ENCODE measurements at regions not wholly inside any gene's neighbourhood (a gene's known extent, or its start where the extent isn't known, plus 50 kb on each side); places are given as distances from the start of the nearest gene placed in this dataset.

DNA sequence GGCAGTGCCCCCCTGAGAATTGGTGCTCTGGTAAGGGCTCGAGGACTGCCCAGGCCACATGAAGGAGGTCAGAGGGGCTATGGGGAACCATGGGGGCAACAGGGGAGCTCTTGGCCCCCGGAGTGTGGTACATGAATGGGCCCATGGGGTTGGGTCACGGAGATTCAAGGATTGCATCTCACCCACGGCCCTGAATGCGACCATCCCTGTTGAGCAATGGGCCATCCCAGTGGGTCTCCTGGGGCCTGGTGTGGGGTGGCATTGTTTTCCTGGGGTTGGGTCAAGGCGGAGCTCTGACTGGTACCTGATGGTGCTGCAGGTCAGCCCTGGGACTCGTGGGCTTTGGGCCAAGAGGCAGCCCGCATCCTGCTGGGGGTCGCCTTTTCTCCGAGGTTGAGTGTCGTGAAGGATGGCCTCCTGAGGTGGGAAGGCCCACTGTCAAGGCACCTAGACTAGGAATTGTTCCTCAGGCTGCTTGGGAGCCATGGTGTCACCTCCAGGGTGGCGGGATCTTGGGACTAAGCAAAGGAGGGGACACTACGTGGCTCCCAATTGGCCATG lies 198.3 kb downstream of the UBE3A start:
- H3K36me3 Mint-ChIP-seq (ENCODE audit: insufficient read depth, unreplicated experiment) = no peaks in the 10 kb centered on the region
- intact Hi-C loops (cut with micrococcal nuclease; ENCODE audit: unreplicated experiment) = no loop called here
- POLR2A ChIA-PET = no interaction called here
- peak in 1 of 2 experiments; percentile 25 for DNase-seq
- H3K9me3 Mint-ChIP-seq (ENCODE audit: unreplicated experiment) = peaks cover 7% of the 10 kb centered on the region
- H3K4me1 Mint-ChIP-seq (ENCODE audit: low read depth, unreplicated experiment) = no peaks in the 10 kb centered on the region
- TF ChIP-seq, protein P1, sequence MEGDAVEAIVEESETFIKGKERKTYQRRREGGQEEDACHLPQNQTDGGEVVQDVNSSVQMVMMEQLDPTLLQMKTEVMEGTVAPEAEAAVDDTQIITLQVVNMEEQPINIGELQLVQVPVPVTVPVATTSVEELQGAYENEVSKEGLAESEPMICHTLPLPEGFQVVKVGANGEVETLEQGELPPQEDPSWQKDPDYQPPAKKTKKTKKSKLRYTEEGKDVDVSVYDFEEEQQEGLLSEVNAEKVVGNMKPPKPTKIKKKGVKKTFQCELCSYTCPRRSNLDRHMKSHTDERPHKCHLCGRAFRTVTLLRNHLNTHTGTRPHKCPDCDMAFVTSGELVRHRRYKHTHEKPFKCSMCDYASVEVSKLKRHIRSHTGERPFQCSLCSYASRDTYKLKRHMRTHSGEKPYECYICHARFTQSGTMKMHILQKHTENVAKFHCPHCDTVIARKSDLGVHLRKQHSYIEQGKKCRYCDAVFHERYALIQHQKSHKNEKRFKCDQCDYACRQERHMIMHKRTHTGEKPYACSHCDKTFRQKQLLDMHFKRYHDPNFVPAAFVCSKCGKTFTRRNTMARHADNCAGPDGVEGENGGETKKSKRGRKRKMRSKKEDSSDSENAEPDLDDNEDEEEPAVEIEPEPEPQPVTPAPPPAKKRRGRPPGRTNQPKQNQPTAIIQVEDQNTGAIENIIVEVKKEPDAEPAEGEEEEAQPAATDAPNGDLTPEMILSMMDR (IDR thresholded peaks at IDR 0.05; ENCODE audit: insufficient read depth in 1 of 2, low read depth in 1 of 2, low read length in 1 of 2, severe bottlenecking in 1 of 2, unreplicated experiment in 1 of 2) = no peak
- no peak overlapping the region for H3K4me3 Mint-ChIP-seq (ENCODE audit: unreplicated experiment)
- BruUV-seq (replicated peaks) = no TSS peak
- Histone ChIP-seq H3K36me3 (ENCODE audit: control insufficient read depth, insufficient read depth, low read length) (no peaks in the 10 kb centered on the region), H3K27me3 (replicated peaks; ENCODE audit: control insufficient read depth, insufficient read depth, low read length) (no peaks in the 10 kb centered on the region), H3K4me3 (ENCODE audit: low read depth, low read length) (no peak overlapping the region), H3K4me1 (no peaks in the 10 kb centered on the region), H3K9me3 (peaks cover 12% of the 10 kb centered on the region; the same call in 1 of the 2 replicates)
- no peak overlapping the region for H3K27ac Mint-ChIP-seq (ENCODE audit: unreplicated experiment)
- CTCF ChIA-PET = no interaction called here
- no peaks in the 10 kb centered on the region for H3K27me3 Mint-ChIP-seq (ENCODE audit: insufficient read depth, unreplicated experiment)

DNA sequence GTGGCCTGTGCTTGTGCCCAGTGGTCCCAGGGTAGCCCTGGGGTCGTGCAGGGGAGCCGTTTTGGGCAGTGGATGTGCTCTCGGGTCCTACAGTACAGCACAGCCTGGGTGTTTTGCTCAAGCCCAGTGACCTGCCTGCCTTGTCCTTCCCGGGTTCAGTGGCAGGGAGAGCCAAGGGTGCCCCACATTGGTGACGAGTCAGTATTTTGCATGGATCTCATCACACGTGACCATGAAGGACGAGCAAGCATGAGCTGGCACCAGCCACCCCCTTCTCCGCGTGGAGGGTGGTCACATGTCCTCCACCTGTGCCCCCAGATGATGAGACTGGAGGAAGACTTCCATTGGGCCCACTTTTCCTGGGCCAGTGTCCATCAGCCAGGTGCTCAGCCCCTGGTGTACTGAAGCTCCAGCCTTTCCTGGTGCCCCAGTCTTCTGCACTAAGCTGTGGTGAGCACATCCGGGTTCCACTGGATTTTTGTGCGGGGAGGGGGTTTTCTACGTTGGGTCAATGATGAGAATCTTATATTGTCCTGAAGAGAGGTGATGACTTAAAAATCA lies 197.5 kb downstream of the UBE3A start:
- Histone ChIP-seq H3K4me1 (no peaks in the 10 kb centered on the region), H3K9me3 (peaks cover 14% of the 10 kb centered on the region), H3K36me3 (ENCODE audit: control insufficient read depth, insufficient read depth, low read length) (no peaks in the 10 kb centered on the region), H3K27me3 (replicated peaks; ENCODE audit: control insufficient read depth, insufficient read depth, low read length) (no peaks in the 10 kb centered on the region), H3K4me3 (ENCODE audit: low read depth, low read length) (no peak overlapping the region)
- Mint-ChIP-seq H3K27ac (ENCODE audit: unreplicated experiment) (no peak overlapping the region), H3K36me3 (ENCODE audit: insufficient read depth, unreplicated experiment) (no peaks in the 10 kb centered on the region), H3K27me3 (ENCODE audit: insufficient read depth, unreplicated experiment) (no peaks in the 10 kb centered on the region), H3K9me3 (ENCODE audit: unreplicated experiment) (peaks cover 7% of the 10 kb centered on the region), H3K4me1 (ENCODE audit: low read depth, unreplicated experiment) (no peaks in the 10 kb centered on the region), H3K4me3 (ENCODE audit: unreplicated experiment) (no peak overlapping the region)
- intact Hi-C loops (cut with micrococcal nuclease; ENCODE audit: unreplicated experiment) = no loop called here
- ChIA-PET CTCF (no interaction called here), POLR2A (no interaction called here)
- TF ChIP-seq, protein P1 (IDR thresholded peaks at IDR 0.05; ENCODE audit: insufficient read depth in 1 of 2, low read depth in 1 of 2, low read length in 1 of 2, severe bottlenecking in 1 of 2, unreplicated experiment in 1 of 2) = no peak
- peak in 1 of 2 experiments; percentile 17 for DNase-seq
- BruUV-seq (replicated peaks) = no TSS peak

DNA sequence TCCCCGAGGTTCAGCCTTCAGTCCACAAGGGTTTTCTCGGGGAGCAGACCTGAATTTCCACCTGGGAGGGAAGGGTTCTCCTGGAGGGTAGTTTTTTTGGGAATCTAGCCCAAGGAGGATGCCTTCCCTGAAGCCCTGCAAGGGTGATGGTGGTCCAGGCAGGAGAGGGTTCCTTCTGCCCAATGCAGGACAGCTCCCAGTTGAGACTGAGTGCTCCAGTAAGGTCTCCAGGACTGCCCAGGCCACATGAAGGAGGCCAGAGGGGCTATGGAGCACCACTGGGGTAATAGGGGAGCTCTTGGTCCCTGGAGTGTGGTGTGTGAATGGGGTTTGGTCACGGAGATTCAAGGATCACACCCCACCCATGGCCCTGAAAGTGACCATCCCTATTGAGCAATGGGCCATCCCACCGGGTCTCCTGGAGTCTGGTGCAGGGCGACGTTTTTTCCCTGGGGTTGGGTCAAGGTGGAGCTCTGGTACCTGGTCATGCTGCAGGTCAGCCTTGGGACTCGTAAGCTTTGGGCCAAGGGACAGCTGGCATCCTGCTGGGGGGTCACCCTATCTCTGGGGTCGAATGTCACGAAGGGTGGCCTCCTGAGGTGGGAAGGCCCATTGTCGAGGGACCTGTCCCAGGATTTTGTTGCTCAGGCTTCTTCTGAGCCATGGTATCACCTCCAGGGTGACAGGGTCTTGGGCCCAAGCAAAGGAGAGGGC lies 196.5 kb downstream of the UBE3A start:
- Mint-ChIP-seq H3K4me3 (ENCODE audit: unreplicated experiment) (no peak overlapping the region), H3K27ac (ENCODE audit: unreplicated experiment) (no peak overlapping the region), H3K4me1 (ENCODE audit: low read depth, unreplicated experiment) (no peaks in the 10 kb centered on the region), H3K27me3 (ENCODE audit: insufficient read depth, unreplicated experiment) (no peaks in the 10 kb centered on the region), H3K9me3 (ENCODE audit: unreplicated experiment) (peaks cover 7% of the 10 kb centered on the region), H3K36me3 (ENCODE audit: insufficient read depth, unreplicated experiment) (no peaks in the 10 kb centered on the region)
- BruUV-seq (replicated peaks) = no TSS peak
- TF ChIP-seq, protein P1 (IDR thresholded peaks at IDR 0.05; ENCODE audit: insufficient read depth in 1 of 2, low read depth in 1 of 2, low read length in 1 of 2, severe bottlenecking in 1 of 2, unreplicated experiment in 1 of 2) = no peak
- Histone ChIP-seq H3K4me3 (ENCODE audit: low read depth, low read length) (no peak overlapping the region), H3K4me1 (no peaks in the 10 kb centered on the region), H3K36me3 (ENCODE audit: control insufficient read depth, insufficient read depth, low read length) (no peaks in the 10 kb centered on the region), H3K27me3 (replicated peaks; ENCODE audit: control insufficient read depth, insufficient read depth, low read length) (no peaks in the 10 kb centered on the region), H3K9me3 (peaks cover 19% of the 10 kb centered on the region)
- POLR2A ChIA-PET = no interaction called here
- intact Hi-C loops (cut with micrococcal nuclease; ENCODE audit: unreplicated experiment) = no loop called here
- peak in 1 of 2 experiments; percentile 23 for DNase-seq
- CTCF ChIA-PET = no interaction called here
